ENCODE measurements at regions not wholly inside any gene's neighbourhood (a gene's known extent, or its start where the extent isn't known, plus 50 kb on each side); places are given as distances from the start of the nearest gene placed in this dataset.
A peak's percentile ranks its signal among the peaks of the same experiment; 100 is the strongest.

DNA sequence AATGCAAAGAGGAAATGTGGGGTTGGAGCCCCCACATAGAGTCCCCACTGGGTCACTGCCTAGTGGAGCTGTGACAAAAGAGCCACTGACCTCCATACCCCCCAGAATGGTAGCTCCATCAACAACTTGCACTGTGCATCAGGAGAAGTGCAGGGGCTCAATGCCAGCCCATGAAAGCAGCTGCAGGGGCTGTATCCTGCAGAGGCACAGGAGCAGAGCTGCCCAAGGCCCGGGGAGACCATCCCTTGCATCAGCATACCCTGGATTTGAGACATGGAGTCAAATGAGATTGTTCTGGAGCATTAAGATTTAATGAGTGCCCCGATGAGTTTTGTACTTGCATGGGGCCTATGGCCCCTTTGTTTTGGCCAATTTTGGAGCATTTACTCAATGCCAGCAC, 1023.6 kb downstream of the VRK1 start:
- no peak for ATAC-seq

DNA sequence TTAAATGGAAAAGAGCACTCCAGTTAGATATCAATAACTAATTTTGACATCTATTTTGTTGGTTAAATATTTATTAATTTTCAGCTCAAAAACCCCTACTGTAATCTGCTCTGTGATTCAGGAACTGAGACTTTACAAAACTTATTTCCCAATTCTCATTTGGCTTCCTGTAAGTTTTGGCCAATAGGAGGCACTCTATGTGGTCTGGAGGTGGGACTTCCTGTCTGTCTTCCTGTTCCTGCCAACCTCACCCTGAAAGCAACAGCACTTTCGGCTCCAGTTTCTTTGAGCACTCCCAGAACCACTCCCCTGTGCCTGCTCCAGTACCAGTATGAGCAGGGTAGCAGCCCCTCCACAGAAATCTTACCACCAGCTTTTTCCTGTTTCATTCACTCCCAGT, 1027.0 kb downstream of the VRK1 start:
- ATAC-seq = no peak

DNA sequence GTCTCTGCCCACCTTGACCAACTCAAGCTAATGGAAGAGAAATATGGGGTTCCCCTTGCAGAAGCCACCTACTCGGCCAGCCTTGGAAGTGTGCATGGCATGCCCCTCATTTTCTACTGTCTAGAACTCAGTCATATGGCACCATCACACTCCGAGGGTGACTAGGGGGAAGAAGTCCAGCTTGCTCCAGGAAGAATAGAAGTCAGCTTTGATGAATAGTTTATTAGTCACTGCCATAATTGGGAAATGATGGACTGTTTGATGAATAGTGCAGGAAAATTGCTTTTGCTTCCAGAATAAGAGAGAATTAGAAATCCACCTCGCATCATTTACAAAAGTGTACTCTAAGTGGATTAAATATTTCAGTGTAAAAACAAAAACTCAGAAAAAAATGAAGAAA, 1030.6 kb downstream of the VRK1 start:
- peak; percentile 45 for ATAC-seq

DNA sequence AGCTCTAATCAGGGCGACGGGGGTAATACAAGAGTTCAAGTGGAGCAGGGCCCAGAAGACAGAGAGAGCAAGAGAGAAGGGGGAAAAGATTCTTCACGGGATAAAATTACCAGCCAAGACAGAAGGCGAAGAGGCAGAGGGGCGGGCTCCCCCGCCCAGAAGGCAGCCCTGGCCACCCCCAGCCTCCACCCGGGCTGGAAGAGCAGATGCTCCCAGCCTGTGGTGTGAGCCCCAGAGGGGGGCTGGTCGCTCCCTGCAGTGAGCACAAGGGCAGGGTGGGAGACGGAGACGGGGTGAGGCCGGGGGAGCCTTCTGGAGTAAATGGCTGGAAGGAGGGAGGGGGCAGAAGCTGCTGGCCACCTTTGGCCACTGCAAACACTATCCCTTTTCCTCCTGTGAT, 1035.6 kb downstream of the VRK1 start:
- ATAC-seq = no peak

DNA sequence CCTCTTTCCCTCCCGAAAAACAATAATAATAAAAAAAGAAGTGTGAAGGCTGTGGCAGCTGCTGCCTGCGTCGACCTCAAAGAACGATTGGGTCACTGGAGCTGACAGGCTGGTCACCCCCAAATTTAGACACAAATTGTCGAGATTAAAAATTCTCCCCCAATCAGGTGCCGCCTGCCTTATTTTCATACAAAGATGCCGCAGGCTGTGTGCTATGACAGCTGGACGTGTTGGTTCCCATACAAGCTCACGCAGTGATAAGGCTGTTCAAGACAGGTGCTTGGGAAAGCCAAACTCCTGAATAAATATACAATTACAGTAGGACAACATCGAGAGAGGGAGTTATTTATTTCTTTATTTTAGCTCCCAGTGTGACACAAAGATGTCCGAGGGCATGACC, 1041.8 kb downstream of the VRK1 start:
- ATAC-seq = no peak

DNA sequence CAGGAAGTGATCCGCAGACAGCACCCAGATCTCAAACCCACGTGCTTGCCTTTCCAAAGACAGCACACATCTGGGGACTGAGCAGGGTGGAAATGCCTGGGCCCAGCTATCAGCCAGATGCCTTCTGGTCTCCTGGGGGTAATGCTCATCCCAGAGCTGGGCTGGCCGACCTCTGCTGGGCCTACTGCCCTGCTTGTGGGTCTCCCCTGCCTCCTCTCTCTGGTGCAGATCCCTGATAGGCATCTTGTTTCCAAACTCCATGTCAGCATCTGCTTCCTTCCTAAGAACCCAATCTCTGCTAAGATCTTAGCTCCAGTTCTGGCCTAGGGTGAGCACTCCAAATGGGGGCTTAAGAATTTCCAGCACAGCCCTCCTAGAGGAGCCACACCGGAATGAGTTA, 1043.0 kb downstream of the VRK1 start:
- no peak for ATAC-seq

DNA sequence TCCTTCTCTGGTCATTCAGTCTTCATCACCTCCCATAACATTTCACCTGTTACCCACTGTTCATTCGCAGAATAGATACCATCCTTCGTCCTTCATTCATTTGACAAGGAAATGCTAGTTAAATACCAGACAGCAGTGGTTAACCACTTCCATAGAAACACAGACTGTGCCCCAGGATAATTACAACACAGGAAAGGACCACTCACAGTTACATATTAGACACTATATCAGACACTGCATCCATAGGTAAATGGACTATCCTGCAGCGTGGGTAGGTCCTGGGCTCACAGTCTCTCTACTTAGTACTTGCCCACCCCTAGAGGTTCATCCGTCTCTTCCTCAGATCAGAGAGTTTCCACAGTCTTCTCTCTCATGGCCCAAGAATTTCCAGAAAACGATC, 1044.6 kb downstream of the VRK1 start:
- ATAC-seq = no peak

DNA sequence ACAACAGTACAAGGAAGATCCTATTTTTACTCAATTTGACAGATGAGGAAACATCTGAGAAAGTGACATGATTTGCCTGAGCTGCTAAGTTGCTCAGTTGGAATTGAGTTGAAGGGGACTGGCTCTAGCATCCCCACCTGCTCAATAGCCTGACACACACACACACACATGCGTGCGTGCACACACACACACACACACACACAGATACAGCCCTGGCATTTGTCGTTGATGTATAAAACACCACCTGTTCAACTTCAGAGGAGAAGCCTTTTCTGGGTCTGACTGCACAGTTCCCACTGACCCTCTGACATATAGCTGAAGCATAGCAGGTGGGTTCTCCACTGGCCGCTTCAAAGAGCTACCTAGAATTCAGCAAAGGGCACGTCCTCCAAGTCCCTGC, 1045.9 kb downstream of the VRK1 start:
- no peak for ATAC-seq

DNA sequence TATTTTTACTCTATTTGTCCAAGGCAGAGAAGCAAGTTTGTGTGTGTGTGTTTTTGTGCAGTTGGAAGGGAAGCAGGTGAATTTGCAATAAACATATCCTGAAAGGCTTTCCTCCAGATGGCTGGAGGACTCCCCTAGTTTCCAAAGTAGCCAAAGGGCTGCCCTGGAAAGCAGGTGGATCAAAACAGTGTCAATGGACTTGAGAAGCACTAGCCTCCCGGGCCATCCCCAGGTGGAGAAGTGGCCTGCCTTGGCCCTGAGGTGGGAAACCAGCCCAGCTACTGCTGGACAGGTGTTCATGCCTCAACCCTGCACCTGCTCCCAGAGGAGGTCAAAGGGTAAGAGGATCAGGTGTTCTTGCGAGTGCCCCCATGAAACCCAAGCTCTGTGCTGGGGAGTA, 1046.9 kb downstream of the VRK1 start:
- ATAC-seq = no peak

DNA sequence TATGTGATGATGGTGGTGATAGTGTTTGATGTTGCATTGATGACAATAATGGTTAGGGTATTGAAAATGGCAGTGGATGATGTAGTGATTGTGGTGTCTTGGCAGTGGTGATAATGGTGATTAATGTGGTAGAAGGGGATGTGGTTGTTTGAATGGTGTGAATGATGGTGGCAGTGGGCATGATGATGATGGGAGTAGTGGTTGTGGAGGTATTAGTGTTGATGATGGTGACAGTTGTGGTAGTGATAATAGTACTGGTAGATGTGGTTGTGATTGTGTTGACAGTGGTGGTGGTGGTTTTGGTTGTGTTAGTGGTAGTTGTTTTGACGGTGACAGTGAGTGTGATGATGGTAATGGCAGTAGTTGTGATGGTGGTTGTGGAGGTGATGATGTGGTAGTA, 1049.0 kb downstream of the VRK1 start:
- no peak for ATAC-seq

DNA sequence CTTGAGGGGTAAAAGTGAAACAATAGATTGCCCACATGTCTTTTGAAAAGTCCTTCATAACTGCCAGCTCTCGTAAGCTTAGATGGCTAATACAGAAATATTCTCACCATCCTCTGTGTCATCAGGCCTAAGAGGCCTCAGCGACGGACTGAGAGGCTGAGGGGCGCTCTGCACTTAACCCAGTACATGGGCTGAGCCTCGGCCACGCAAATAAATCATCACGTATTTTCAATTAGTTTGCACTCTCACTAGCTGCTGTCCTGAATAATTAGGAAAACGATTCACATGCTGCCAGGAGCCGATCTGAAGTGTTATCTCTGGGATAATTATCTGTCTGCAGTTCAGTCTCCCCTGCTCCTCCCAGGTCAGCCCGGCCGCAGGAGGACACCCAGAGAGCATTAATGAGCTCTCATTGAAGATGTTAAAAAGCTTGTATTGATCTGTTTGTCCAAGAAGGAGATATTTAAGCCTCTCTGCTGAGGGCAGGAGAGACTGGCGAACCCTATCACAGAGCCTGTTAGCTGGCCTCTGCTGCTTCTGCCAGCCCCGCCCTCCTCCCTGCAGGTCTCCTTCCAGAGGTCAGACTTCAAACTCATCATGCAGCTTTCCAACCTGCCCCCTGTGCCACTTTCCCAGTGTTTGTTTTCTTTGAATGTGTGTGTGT, 1051.3 kb downstream of the VRK1 start:
- no peak for ATAC-seq

DNA sequence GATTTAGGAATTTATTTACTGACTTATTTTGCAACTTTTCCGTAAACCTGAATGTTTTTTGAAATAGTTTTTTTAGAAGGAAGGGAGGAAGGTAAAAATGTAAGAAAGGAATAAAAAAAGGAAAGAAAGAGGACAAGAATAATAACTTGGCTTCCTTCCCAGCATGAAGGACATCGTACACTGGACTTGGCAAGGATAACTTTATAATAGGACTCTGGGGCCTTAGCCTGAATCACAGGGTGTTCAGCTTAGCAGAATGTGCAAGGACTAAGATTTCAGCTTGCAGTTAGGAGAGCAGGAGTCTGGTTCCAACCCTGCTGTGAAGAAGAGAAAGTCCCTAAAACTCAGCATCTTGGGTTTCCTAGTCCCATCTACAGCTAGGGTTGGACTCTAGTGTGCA, 1053.3 kb downstream of the VRK1 start:
- no peak for ATAC-seq

DNA sequence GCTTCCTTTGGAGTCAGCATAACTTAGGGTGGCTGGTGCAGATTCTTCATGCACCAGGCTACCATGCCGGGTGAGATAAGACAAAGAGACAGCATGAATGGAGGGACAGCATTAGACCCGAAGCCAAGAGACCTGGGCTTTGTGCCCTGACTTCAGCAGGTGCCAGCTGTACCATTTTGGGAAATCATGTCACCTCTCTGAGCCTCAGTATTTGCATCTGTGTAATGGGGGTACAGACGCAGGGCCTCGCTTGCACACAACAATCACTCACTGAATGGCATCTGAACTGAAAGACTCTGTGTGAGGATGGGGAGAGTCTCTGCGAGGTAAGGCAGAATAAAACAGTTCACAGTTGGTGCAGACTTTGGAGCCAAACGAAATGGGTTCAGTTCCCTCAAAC, 1053.7 kb downstream of the VRK1 start:
- no peak for ATAC-seq

DNA sequence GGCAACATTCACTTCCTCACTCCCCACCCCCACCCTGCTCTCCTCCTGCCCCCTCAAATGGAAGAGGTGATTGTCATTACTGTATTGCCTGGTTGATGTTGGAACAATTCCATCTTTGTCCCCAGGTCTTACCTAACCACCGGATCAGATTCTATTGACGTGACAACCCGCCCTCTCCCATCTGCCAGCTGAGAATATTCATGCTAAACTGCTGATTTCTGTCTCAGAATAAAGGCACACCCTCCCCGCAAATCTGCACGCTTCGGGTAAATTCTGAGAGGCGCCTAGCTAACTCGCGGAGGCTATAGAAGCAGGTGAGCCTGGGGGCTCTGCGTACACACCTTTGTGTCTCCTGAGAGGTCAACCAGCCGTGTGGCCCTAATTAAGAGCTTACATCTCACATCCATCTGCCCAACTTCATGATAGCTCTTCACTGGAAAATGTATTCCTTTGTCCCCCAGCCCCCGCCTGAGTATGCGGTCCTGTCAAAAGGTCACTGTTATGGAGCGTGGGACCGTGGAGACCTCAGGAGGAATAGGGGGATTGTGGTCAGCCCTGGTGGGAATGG, 1054.3 kb downstream of the VRK1 start:
- ATAC-seq = no peak

DNA sequence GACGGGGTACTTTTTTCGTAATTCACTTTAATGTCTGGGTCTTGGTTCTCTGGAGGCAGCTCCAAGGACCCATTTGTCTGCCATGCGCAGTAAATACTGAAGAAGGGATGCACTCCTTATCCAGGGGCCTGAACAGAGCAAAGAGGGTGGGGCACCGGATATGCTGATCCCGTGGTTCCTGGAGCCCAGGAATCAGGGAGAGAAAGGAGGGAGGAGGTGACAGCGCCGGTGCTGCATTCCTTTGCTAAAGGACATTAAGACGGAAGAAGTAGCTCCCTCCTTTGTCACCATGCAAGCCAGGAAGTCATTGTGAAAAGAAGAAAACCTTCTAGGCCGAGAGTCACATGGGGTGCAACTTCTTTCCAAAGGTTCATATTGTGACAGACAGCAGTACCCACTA, 1057.7 kb downstream of the VRK1 start:
- no peak for ATAC-seq

DNA sequence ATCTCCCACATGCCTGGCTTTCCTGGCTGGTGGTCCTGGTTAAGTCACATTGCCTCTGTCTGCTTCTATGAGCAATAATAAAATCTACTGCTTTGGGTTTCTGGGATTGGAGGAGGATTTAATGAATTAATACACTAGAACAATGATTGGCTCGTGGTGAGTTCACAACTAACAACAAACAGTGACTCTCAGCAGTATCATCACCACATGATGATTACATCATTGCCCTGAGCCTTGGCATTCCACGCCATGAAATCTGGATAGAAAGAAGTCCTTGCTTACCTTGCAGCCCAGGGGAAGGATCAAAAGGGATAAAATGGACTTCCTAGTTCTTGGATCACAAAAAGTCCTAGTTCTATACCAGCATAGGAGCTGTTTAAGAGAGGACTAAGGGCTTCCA, 1069.0 kb downstream of the VRK1 start:
- ATAC-seq = peak; percentile 66

DNA sequence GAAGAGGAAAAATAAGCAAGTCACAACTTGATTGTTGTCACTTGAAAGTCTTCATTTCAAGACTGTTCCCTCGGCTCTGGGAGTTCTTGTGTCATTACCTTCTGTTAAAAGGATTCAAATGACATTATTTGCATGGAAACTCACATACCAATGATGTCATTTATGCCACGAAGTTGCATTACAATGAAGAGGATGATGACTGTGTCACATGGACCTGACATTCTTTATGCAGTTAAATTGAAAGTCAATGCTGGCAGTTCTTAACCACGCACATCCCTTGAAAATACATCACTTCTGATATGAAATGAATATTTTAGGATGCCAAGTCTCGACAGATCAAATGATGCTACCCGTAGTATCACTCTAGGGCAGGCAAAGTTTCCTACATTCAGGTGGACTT, 1069.5 kb downstream of the VRK1 start:
- peak; percentile 29 for ATAC-seq

DNA sequence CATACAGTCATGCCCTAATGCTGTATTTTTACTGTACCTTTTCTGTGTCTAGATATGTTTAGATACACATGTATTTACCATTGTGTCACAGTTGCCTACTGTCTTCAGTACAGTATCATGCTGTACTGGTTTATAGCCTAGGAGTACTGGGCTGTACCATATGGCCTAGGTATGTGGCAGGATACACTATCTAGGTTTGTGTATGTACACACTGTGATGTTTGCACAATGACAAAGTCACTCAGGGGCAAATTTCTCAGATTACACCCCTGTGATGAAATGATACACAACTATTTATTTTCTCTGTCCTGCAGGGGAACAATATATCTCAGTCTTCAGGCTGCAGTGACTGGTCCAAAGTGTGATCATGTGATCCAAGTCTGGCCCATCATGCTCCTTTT, 1076.1 kb downstream of the VRK1 start:
- ATAC-seq = no peak

DNA sequence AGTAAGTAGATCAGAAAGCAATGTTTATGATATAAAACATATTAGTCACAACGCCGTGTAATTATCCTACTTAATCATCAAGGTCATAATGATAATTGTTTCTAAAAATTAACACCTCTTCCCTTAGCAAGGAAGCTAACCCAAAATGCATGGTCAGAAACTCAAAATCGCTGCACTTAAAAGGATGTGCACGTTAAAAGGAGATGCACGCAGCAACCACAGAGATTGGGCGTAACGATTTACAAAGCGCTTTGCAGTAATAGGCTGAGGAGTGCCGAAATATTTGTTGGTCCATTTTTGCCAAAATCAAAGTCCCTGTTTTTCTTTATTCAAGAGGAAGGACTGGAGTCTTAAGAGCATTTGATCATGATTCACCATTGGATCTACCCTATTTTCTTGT, 1077.2 kb downstream of the VRK1 start:
- no peak for ATAC-seq

DNA sequence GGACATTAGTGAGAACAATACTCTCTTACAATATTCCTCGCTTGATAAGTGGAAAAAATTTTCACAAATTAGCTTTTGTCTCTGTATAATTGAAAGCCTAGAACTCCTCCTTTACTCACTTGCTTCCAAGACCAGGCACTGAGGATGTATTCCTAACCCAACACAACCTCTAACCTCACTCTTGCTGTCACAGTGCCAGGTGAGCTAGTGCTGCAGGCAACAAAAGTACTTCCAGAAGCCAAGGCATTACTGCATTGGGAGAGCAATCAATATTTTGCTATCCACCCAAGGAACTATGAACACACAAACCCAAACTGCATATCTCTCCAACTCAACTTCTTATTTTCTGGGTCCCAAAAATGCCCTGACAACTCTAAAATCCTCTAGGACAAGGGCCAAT, 1081.0 kb downstream of the VRK1 start:
- ATAC-seq = no peak

DNA sequence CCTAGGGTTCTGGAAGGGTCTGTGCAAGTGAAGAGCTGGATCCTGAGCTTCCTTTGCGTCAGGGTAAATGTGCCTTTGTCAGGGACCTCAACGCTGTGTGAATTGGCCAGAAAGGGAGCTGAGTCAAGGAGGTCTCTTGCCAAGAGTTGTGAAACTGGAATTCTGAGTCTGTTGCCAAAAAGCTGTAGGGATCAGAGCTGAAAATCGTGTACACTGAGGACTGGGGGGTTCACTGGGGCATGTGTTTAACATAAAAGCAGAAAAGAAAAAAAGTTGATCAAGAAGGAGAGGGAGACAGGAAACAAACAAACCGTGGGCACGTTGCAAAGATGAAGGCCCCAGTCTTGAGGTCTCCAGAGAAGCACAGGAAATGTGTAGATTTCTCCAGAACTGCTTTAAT, 1081.5 kb downstream of the VRK1 start:
- ATAC-seq = peak; percentile 45

DNA sequence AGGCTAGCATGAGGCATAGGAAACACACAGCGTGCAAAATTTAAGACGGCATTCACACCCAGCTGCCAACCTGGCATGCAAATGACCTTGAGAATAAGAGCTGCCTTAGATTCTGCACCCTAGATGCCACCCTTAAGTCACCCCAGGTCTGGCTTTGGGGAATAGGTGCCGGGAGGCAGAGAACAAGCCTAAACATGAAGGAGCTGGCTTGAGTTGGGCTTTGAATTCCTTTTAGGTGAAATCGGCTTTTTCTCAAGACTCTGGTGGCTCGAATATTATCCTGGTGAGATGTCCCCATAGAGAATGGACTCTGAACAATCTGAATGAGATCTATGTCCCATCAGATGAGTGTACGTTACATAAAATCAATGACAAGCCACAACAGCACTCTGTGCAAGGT, 1090.5 kb downstream of the VRK1 start:
- ATAC-seq = no peak

DNA sequence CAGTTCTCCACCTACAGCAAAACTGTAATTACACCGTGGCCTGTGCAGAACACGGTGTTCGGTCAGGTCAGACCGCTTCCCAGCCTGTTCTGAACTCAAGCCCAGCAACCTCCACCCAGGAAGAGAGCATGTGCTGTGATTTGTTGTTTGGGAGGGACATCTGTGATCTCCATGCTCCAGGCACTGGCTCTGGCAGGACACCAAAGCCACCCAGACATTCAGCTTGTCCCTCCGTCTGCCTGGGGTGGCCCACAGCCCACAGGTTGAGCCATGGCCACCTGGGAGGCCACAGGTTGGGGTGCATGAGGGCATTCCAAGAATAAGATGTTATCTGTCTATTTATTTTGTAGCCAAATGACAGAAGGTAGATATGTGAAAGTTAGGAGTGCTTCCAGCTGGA, 1091.1 kb downstream of the VRK1 start:
- ATAC-seq = no peak

DNA sequence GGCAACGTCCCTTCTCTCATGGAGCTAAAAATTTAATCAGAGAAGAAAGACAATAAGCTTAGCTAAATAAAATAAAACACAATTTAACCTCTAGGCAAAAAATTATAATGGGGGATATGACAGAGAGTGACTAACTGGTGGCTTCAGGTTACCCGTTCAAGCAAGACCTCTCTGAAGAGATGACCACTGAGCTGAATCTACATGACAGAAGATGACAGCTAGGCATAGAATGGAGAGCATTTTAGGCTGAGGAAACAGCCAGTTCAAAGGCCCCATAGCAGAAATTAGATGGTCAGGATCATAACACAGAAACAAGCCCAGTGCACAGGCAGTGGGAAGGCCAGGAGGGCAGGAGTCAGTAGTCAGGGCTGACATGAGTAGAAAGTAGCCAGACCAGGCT, 1094.3 kb downstream of the VRK1 start:
- ATAC-seq = no peak

DNA sequence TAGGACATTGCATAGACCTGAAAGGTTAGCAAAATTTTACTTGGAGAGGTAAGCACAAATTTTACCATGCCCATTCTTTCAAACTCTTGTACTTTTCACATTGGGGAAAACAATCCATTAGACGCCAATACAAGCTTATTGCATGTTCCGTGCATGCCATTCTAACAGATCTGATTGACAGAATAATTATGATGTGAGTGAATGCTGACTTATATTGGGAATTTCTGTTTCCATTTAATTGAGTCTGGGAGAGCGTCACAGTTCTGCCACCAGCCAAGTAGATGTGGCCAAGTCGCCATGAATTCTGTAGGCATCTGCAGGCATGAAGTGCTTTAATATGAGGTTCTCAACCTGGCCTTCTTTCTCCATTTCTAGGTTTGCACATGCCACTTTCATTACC, 1097.4 kb downstream of the VRK1 start:
- no peak for ATAC-seq
